ENCODE measurements at regions not wholly inside any gene's neighbourhood (a gene's known extent, or its start where the extent isn't known, plus 50 kb on each side); places are given as distances from the start of the nearest gene placed in this dataset.

DNA sequence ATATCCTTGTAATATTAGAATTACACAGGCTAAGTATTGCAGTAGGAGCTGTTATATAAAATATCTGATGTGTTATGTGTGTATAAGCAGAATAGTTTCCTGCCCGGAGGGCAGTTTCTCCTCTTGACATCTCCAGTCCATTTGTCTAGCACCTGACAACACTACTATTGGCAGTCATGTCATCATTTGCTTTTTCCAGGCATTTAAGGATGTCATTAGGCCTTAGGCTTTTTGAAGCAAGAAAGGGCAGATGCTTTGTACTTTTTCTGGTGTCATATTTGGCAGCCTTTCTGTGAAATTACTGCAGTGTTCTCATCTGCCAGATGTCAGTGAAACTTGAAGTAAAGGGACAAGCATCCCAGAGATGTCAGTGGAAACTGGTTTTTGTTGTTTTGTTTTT is 2017.6 kb upstream of the IGFBP7 start:
- TF ChIP-seq ZNF274 (IDR thresholded peaks at IDR 0.05; ENCODE audit: insufficient read depth, insufficient read length) (no peak), SUZ12 (IDR thresholded peaks at IDR 0.05; ENCODE audit: unreplicated experiment) (no peak), SIN3A (IDR thresholded peaks at IDR 0.05; ENCODE audit: low read depth, low read length) (no peak), MXI1 (IDR thresholded peaks at IDR 0.05; ENCODE audit: low read depth, low read length) (no peak), PBX3 (IDR thresholded peaks at IDR 0.05; ENCODE audit: insufficient replicate concordance, low read depth, low read length) (no peak), GABPA (IDR thresholded peaks at IDR 0.05; ENCODE audit: low read depth) (no peak), HDAC6 (IDR thresholded peaks at IDR 0.05; ENCODE audit: unreplicated experiment) (no peak), NFYB (IDR thresholded peaks at IDR 0.05; ENCODE audit: insufficient read depth, low read depth, low read length) (no peak), JUNB (IDR thresholded peaks at IDR 0.05) (no peak), TARDBP (IDR thresholded peaks at IDR 0.05; ENCODE audit: borderline replicate concordance) (no peak), RAD51 (IDR thresholded peaks at IDR 0.05) (no peak), HCFC1 (IDR thresholded peaks at IDR 0.05; ENCODE audit: low read length) (no peak)
- TF ChIP-seq, protein P1, sequence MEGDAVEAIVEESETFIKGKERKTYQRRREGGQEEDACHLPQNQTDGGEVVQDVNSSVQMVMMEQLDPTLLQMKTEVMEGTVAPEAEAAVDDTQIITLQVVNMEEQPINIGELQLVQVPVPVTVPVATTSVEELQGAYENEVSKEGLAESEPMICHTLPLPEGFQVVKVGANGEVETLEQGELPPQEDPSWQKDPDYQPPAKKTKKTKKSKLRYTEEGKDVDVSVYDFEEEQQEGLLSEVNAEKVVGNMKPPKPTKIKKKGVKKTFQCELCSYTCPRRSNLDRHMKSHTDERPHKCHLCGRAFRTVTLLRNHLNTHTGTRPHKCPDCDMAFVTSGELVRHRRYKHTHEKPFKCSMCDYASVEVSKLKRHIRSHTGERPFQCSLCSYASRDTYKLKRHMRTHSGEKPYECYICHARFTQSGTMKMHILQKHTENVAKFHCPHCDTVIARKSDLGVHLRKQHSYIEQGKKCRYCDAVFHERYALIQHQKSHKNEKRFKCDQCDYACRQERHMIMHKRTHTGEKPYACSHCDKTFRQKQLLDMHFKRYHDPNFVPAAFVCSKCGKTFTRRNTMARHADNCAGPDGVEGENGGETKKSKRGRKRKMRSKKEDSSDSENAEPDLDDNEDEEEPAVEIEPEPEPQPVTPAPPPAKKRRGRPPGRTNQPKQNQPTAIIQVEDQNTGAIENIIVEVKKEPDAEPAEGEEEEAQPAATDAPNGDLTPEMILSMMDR (IDR thresholded peaks at IDR 0.05 in 2 of 3, conservative IDR thresholded peaks at IDR 0.05 in 1 of 3; ENCODE audit: control insufficient read depth in 2 of 3, extremely low read depth in 1 of 3, insufficient read depth in 1 of 3, low read depth in 3 of 3, low read length in 3 of 3), result no peak

All from GM12878 (cell line).